Activated naive CD8-positive, alpha-beta T cell treated with anti-CD3 and anti-CD28 coated beads, Interleukin-2, amount 10 ng/mL, durations not matched to agents 7 days and 5 days (primary cell): ENCODE measurements at regions not wholly inside any gene's neighbourhood (a gene's known extent, or its start where the extent isn't known, plus 50 kb on each side); places are given as distances from the start of the nearest gene placed in this dataset.

Experiments used
- ATAC-seq: fragments of 150-1000 bp; cut with Tn5 transposase; one replicate; pipeline ENCODE4 v1.10.0; 2021; ENCODE audit warnings: low read depth, moderate library complexity
- POLR2A ChIA-PET: fragments of 350-600 bp; sonication (Branson Sonifier 250); formaldehyde crosslinking; loops from one replicate; lab custom pipeline; 2021; ENCODE audit warnings: antibody characterized with exemption; lab: Charles Lee
- DNase-seq: peaks from one replicate; pipeline ENCODE4 v3.0.0; 2021
- H3K27ac Mint-ChIP-seq: one replicate; pipeline ENCODE4 v1.8.0; 2022; ENCODE audit warnings: mild to moderate bottlenecking, mixed read lengths
- H3K27me3 Mint-ChIP-seq: one replicate; pipeline ENCODE4 v1.8.0; 2022; ENCODE audit warnings: mild to moderate bottlenecking, moderate library complexity, mixed read lengths
- H3K36me3 Mint-ChIP-seq: one replicate; pipeline ENCODE4 v1.8.0; 2021; ENCODE audit warnings: mild to moderate bottlenecking, mixed read lengths
- H3K4me1 Mint-ChIP-seq: one replicate; pipeline ENCODE4 v1.8.0; 2021; ENCODE audit warnings: mixed read lengths
- H3K4me3 Mint-ChIP-seq: one replicate; pipeline ENCODE4 v1.8.0; 2022; ENCODE audit warnings: mild to moderate bottlenecking, moderate library complexity, mixed read lengths
- H3K9me3 Mint-ChIP-seq: one replicate; pipeline ENCODE4 v1.8.0; 2021; ENCODE audit warnings: mixed read lengths

GRCh38 chr5:88390096-88390441, 121.4 kb upstream of the TMEM161B start:
- no peak for ATAC-seq
- Mint-ChIP-seq H3K4me3 (no peak overlapping the region), H3K27ac (no peak overlapping the region), H3K36me3 (no peaks in the 10 kb centered on the region), H3K27me3 (no peaks in the 10 kb centered on the region), H3K4me1 (no peaks in the 10 kb centered on the region), H3K9me3 (no peaks in the 10 kb centered on the region)
- no peak for DNase-seq
- POLR2A ChIA-PET = no interaction called here

GRCh38 chr5:88389338-88390095, 120.9 kb upstream of the TMEM161B start:
- Mint-ChIP-seq H3K4me1 (no peaks in the 10 kb centered on the region), H3K4me3 (no peak overlapping the region), H3K27me3 (no peaks in the 10 kb centered on the region), H3K27ac (no peak overlapping the region), H3K9me3 (no peaks in the 10 kb centered on the region), H3K36me3 (no peaks in the 10 kb centered on the region)
- ATAC-seq (no peak), DNase-seq (no peak)
- POLR2A ChIA-PET = no interaction called here

- ATAC-seq = no peak
- H3K4me3 Mint-ChIP-seq = no peak overlapping the region
- no peaks in the 10 kb centered on the region for H3K36me3 Mint-ChIP-seq
- no peaks in the 10 kb centered on the region for H3K9me3 Mint-ChIP-seq
- POLR2A ChIA-PET = no interaction called here
- no peaks in the 10 kb centered on the region for H3K4me1 Mint-ChIP-seq
- DNase-seq = no peak
- H3K27me3 Mint-ChIP-seq = no peaks in the 10 kb centered on the region
- H3K27ac Mint-ChIP-seq = no peak overlapping the region
Measured at GRCh38 chr5:88388476-88389337, 120.1 kb upstream of the TMEM161B start.

- Mint-ChIP-seq H3K4me3 (no peak overlapping the region), H3K27me3 (no peaks in the 10 kb centered on the region), H3K27ac (no peak overlapping the region), H3K9me3 (peaks cover 4% of the 10 kb centered on the region), H3K4me1 (no peaks in the 10 kb centered on the region), H3K36me3 (no peaks in the 10 kb centered on the region)
- no peak for DNase-seq
- no peak for ATAC-seq
- POLR2A ChIA-PET = no interaction called here
Measured at GRCh38 chr5:88384886-88385285, 116.2 kb upstream of the TMEM161B start.

GRCh38 chr5:88380332-88380731, 111.7 kb upstream of the TMEM161B start:
- no peaks in the 10 kb centered on the region for H3K36me3 Mint-ChIP-seq
- no peak overlapping the region for H3K27ac Mint-ChIP-seq
- H3K9me3 Mint-ChIP-seq = peaks cover 4% of the 10 kb centered on the region
- POLR2A ChIA-PET = no interaction called here
- ATAC-seq (no peak), DNase-seq (no peak)
- H3K4me1 Mint-ChIP-seq = no peaks in the 10 kb centered on the region
- H3K4me3 Mint-ChIP-seq = no peak overlapping the region
- no peaks in the 10 kb centered on the region for H3K27me3 Mint-ChIP-seq

- no peak overlapping the region for H3K4me3 Mint-ChIP-seq
- DNase-seq = no peak
- no peaks in the 10 kb centered on the region for H3K36me3 Mint-ChIP-seq
- H3K27ac Mint-ChIP-seq = no peak overlapping the region
- peaks cover 4% of the 10 kb centered on the region for H3K9me3 Mint-ChIP-seq
- peaks cover 6% of the 10 kb centered on the region for H3K4me1 Mint-ChIP-seq
- POLR2A ChIA-PET = no interaction called here
- no peak for ATAC-seq
- H3K27me3 Mint-ChIP-seq = no peaks in the 10 kb centered on the region
Measured at GRCh38 chr5:88377705-88378656, 109.3 kb upstream of the TMEM161B start.

- Mint-ChIP-seq H3K27me3 (no peaks in the 10 kb centered on the region), H3K27ac (no peak overlapping the region), H3K4me1 (peaks cover 6% of the 10 kb centered on the region), H3K4me3 (no peak overlapping the region), H3K9me3 (peaks cover 4% of the 10 kb centered on the region), H3K36me3 (no peaks in the 10 kb centered on the region)
- ATAC-seq (no peak), DNase-seq (no peak)
- POLR2A ChIA-PET = no interaction called here
Measured at GRCh38 chr5:88377240-88377639, 108.6 kb upstream of the TMEM161B start.

- no peaks in the 10 kb centered on the region for H3K27me3 Mint-ChIP-seq
- H3K27ac Mint-ChIP-seq = no peak overlapping the region
- ATAC-seq (no peak), DNase-seq (no peak)
- no peaks in the 10 kb centered on the region for H3K36me3 Mint-ChIP-seq
- H3K4me3 Mint-ChIP-seq = no peak overlapping the region
- POLR2A ChIA-PET = no interaction called here
- peaks cover 6% of the 10 kb centered on the region for H3K4me1 Mint-ChIP-seq
- peaks cover 4% of the 10 kb centered on the region for H3K9me3 Mint-ChIP-seq
Measured at GRCh38 chr5:88376728-88377127, 108.1 kb upstream of the TMEM161B start.

GRCh38 chr5:88374391-88374790, 105.7 kb upstream of the TMEM161B start:
- H3K4me1 Mint-ChIP-seq = peaks cover 6% of the 10 kb centered on the region
- H3K4me3 Mint-ChIP-seq = no peak overlapping the region
- POLR2A ChIA-PET = no interaction called here
- no peaks in the 10 kb centered on the region for H3K27me3 Mint-ChIP-seq
- DNase-seq = no peak
- no peaks in the 10 kb centered on the region for H3K9me3 Mint-ChIP-seq
- no peak overlapping the region for H3K27ac Mint-ChIP-seq
- ATAC-seq = no peak
- H3K36me3 Mint-ChIP-seq = no peaks in the 10 kb centered on the region

GRCh38 chr5:88370824-88371223, 102.2 kb upstream of the TMEM161B start:
- no peak for ATAC-seq
- Mint-ChIP-seq H3K4me1 (peaks cover 6% of the 10 kb centered on the region), H3K27ac (no peak overlapping the region), H3K27me3 (peaks cover 2% of the 10 kb centered on the region), H3K9me3 (no peaks in the 10 kb centered on the region), H3K36me3 (no peaks in the 10 kb centered on the region), H3K4me3 (no peak overlapping the region)
- no peak for DNase-seq
- POLR2A ChIA-PET = no interaction called here

- Mint-ChIP-seq H3K27ac (no peak overlapping the region), H3K4me1 (no peaks in the 10 kb centered on the region), H3K36me3 (no peaks in the 10 kb centered on the region), H3K4me3 (no peak overlapping the region), H3K27me3 (peaks cover 2% of the 10 kb centered on the region), H3K9me3 (no peaks in the 10 kb centered on the region)
- ATAC-seq (no peak), DNase-seq (no peak)
- POLR2A ChIA-PET = no interaction called here
Measured at GRCh38 chr5:88368201-88368600, 99.6 kb upstream of the TMEM161B start.

GRCh38 chr5:88364991-88365390, 96.3 kb upstream of the TMEM161B start:
- no peak overlapping the region for H3K27ac Mint-ChIP-seq
- H3K9me3 Mint-ChIP-seq = no peaks in the 10 kb centered on the region
- H3K4me3 Mint-ChIP-seq = no peak overlapping the region
- POLR2A ChIA-PET = no interaction called here
- DNase-seq (no peak), ATAC-seq (no peak)
- H3K36me3 Mint-ChIP-seq = no peaks in the 10 kb centered on the region
- H3K27me3 Mint-ChIP-seq = peaks cover 2% of the 10 kb centered on the region
- H3K4me1 Mint-ChIP-seq = no peaks in the 10 kb centered on the region

GRCh38 chr5:88355490-88356050, 86.9 kb upstream of the TMEM161B start:
- POLR2A ChIA-PET = no interaction called here
- no peak for DNase-seq
- Mint-ChIP-seq H3K4me3 (no peak overlapping the region), H3K9me3 (peaks cover 4% of the 10 kb centered on the region), H3K27me3 (no peaks in the 10 kb centered on the region), H3K4me1 (no peaks in the 10 kb centered on the region), H3K27ac (no peak overlapping the region), H3K36me3 (no peaks in the 10 kb centered on the region)
- no peak for ATAC-seq
